Effector memory CD8-positive, alpha-beta T cell (primary cell): ENCODE measurements at regions not wholly inside any gene's neighbourhood (a gene's known extent, or its start where the extent isn't known, plus 50 kb on each side); places are given as distances from the start of the nearest gene placed in this dataset.

Source experiments
- ATAC-seq: fragments of 150-1000 bp; cut with Tn5 transposase; replicated peaks from 2 replicates; pipeline ENCODE4 v1.10.0; 2021; ENCODE audit warnings: mild to moderate bottlenecking, moderate library complexity
- DNase-seq, 3 experiments: peaks; one replicate each; pipeline ENCODE4 v3.0.0; 2021
- H3K27ac Mint-ChIP-seq, 2 donors: one replicate each; pipeline ENCODE4 v1.8.0; 2022; ENCODE audit warnings: mild to moderate bottlenecking in 2 of 2, mixed read lengths in 2 of 2, moderate library complexity in 2 of 2
- H3K27me3 Mint-ChIP-seq, 2 donors: one replicate each; pipeline ENCODE4 v1.8.0; 2022; ENCODE audit warnings: mixed read lengths in 2 of 2
- H3K36me3 Mint-ChIP-seq: one replicate; pipeline ENCODE4 v1.8.0; 2022; ENCODE audit warnings: mild to moderate bottlenecking, moderate library complexity, mixed read lengths; ENCODE audit not compliant: insufficient read depth
- H3K4me1 Mint-ChIP-seq, 2 donors: one replicate each; pipeline ENCODE4 v1.8.0; 2022; ENCODE audit warnings: low read depth in 2 of 2, mixed read lengths in 2 of 2
- H3K4me3 Mint-ChIP-seq, 2 donors: one replicate each; pipeline ENCODE4 v1.8.0; 2022; ENCODE audit warnings: mild to moderate bottlenecking in 2 of 2, mixed read lengths in 2 of 2, moderate library complexity in 2 of 2
- H3K9me3 Mint-ChIP-seq, 2 donors: one replicate each; pipeline ENCODE4 v1.8.0; 2022; ENCODE audit warnings: mixed read lengths in 2 of 2

DNA sequence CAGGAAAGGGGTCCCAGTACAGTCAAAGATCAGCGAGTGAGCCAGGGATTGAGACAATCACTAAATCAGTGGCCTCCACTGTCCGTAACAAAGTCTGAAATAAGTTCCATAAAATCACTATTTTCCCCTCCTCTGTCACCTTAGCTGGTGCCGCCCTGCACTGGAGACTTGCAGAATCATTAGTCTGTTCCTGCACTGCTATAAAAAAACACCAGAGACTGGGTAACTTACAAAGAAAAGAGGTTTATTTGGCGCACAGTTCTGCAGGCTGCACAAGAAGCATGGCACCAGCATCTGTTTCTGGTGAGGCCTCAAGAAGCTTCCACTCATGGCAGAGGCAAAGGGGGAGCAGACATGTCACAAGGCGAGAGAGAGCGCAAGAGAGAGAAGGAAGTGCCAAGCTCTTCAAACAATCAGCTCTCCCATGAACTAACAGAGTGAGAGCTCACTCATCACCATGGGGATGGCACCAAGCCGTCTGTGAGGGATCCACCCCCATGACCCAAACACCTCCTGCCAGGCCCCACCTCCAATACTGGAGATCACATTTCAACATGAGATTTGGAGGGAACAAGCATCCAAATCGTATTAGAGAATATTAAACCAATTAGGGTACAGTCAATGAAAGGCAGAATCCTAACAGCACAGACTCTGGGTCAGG lies 129.8 kb upstream of the TIAM1 start:
- no peak overlapping the region for H3K27ac Mint-ChIP-seq
- H3K27me3 Mint-ChIP-seq = no peaks in the 10 kb centered on the region
- no peaks in the 10 kb centered on the region for H3K4me1 Mint-ChIP-seq
- no peaks in the 10 kb centered on the region for H3K9me3 Mint-ChIP-seq
- no peaks in the 10 kb centered on the region for H3K36me3 Mint-ChIP-seq
- no peak overlapping the region for H3K4me3 Mint-ChIP-seq
- DNase-seq (no peak), ATAC-seq (no peak)

DNA sequence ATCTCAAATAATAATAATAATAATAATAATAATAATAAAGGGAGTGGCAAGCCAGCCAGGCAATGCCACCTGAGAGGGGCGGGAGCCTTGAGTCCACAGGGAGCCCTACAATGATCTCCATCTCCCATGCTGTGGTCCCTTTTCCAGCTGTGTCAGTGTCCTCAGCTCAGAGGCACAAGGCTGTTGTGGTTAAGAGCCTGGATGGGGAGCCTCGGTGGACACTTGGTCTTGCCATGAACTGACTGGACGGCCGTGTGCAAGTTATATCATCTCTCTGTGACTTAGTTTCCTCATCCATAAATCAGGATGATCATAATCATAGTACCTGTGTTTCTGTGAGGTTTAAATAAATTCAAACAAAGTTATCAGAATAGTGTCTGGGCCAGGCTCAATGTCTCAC lies 127.8 kb upstream of the TIAM1 start:
- Mint-ChIP-seq H3K27ac (no peak overlapping the region), H3K4me3 (no peak overlapping the region), H3K27me3 (no peaks in the 10 kb centered on the region), H3K36me3 (no peaks in the 10 kb centered on the region), H3K4me1 (no peaks in the 10 kb centered on the region), H3K9me3 (no peaks in the 10 kb centered on the region)
- ATAC-seq = no peak
- DNase-seq = no peak

DNA sequence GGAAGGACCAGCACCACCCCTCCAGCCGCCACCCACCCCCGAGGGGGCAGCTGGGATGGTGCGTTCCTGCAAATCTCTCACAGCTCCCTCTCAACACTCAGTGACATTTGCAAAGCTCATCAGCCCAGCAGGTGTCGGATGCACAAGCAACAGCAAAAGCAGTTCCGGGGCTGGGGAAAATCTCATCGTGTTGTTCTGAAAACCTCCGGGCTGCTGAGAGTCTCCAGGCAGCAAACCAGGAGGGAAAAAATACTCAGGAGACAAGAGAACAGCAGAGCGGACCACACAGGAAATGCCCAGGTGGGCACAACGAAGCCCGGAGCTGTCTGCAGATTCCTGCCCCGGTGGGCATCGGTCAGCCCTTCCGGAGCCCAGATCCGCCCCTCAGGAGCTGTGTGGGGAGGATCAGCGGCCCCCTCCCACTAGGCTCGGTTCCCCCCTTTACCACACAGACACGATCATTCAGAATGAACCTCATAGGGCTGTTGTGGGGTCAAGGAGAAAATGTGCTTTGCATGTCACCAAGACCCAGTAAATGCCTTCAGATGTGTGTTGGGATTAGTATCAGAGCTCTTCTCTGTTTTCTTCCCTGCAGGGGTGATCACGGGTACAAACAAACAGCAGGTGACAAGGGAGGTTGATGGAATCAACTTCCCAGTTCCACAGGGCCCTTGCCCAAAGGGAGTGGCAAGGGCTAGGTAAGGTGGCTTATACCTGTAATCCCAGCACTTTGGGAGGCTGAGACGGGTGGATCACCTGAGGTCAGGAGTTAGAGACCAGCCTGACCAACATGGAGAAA lies 127.0 kb upstream of the TIAM1 start:
- Mint-ChIP-seq H3K4me1 (no peaks in the 10 kb centered on the region), H3K36me3 (no peaks in the 10 kb centered on the region), H3K4me3 (no peak overlapping the region), H3K9me3 (no peaks in the 10 kb centered on the region), H3K27me3 (no peaks in the 10 kb centered on the region), H3K27ac (no peak overlapping the region)
- DNase-seq (no peak), ATAC-seq (no peak)

DNA sequence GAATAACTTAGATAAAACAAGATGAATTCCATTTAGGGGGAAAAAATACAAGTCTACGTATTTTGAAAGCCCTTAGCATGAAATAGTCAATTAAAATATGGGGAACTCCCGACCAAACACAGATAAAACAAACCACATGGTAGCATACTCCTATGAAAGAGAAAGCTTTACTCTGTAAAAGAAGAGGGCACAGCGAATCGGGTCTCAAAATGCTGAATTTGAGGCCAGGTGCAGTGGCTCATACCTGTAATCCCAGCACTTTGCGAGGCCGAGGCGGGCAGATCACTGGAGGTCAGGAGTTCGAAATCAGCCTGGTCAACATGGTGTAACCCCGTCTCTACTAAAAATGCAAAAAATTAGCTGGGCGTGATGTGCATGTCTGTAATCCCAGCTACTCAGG lies 116.9 kb upstream of the TIAM1 start:
- ATAC-seq = no peak
- Mint-ChIP-seq H3K9me3 (no peaks in the 10 kb centered on the region), H3K4me3 (no peak overlapping the region), H3K27me3 (no peaks in the 10 kb centered on the region), H3K36me3 (no peaks in the 10 kb centered on the region), H3K4me1 (peaks cover 0 to 5% of the 10 kb centered on the region in 2 donors), H3K27ac (no peak overlapping the region)
- DNase-seq = no peak

DNA sequence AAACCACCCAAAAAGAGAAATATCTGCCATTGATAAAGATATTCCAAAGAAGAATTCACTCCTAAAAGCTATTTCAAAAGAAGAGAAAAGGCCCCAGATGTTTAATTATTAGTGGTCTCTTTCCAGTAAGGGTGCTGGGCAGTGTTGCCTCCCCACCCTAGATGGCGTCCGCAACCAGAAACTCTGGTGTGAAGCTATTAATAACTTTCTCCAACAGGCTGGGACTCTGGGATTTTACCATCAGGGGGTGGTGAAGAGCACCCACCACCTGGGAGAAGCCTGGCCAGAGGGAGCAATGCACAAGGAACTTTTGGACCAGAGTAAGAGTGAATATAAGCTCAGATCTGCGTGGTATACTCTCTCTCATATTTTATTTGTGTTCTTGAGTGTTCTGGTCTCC lies 115.4 kb upstream of the TIAM1 start:
- Mint-ChIP-seq H3K4me1 (peaks cover 0 to 5% of the 10 kb centered on the region in 2 donors), H3K27me3 (no peaks in the 10 kb centered on the region), H3K36me3 (no peaks in the 10 kb centered on the region), H3K9me3 (no peaks in the 10 kb centered on the region), H3K27ac (no peak overlapping the region), H3K4me3 (no peak overlapping the region)
- no peak for DNase-seq
- ATAC-seq = no peak

DNA sequence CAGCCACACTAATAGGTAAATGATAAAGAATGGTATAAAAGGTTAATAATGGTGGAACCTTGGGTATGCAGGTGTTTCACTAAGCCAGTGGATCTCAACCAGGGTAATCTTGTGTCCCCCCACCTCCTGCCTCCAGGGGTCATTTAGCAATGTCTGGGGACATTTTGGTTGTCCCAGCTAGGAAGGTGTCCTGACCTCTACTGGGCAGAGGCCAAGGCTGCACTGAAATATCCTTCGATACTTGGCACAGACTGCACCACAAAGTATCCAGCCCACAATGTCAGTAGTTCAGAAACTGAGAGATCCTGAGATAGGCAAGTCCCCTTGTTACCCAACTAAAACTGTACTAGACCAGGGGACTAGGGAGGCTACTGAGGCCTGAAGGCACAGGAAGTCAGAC lies 113.6 kb upstream of the TIAM1 start:
- no peak for DNase-seq
- no peaks in the 10 kb centered on the region for H3K36me3 Mint-ChIP-seq
- H3K27ac Mint-ChIP-seq = no peak overlapping the region
- ATAC-seq = no peak
- H3K27me3 Mint-ChIP-seq = no peaks in the 10 kb centered on the region
- peaks cover 0 to 5% of the 10 kb centered on the region in 2 donors for H3K4me1 Mint-ChIP-seq
- H3K4me3 Mint-ChIP-seq = no peak overlapping the region
- no peaks in the 10 kb centered on the region for H3K9me3 Mint-ChIP-seq

DNA sequence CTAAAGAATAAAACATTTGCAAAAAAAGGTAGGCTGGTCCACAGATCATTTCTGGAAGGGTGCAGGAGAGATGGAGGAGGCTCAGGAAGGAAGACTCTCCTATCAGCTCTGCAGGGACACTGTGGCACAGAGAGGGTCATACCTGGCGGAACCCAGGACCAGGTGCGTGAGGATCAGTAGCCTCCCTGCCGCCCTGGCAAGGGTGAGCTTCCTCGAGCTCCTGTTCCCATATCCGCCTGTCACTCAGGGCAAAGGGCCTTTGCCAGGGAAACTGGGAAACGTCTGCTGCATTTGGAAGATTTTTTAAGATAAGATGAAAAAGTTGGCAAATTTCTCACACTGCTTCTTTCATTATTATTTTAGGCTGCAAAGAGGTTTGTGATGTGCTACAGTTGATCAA lies 112.1 kb upstream of the TIAM1 start:
- H3K4me1 Mint-ChIP-seq = peaks cover 0 to 5% of the 10 kb centered on the region in 2 donors

DNA sequence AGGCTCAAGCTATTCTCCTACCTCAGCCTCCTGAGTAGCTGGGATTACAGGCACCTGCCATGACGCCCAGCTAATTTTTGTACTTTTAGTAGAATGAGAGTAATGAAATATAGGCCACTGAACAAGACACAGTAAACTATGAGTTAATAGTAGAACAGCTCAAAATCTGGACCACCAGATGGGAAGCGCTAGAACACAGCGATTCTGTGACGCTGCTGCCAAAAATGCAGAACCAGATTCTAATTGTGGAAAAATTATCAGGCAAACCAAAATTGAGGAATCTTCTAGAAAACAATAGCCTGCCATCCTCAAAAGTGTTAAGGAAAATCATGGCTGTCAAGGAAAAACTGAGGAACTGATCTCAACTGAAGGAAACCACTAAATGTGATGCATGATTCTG lies 111.4 kb upstream of the TIAM1 start:
- Mint-ChIP-seq H3K9me3 (no peaks in the 10 kb centered on the region), H3K27ac (no peak overlapping the region), H3K36me3 (no peaks in the 10 kb centered on the region), H3K27me3 (no peaks in the 10 kb centered on the region), H3K4me3 (no peak overlapping the region), H3K4me1 (peaks cover 0 to 4% of the 10 kb centered on the region in 2 donors)
- ATAC-seq (no peak), DNase-seq (no peak)

More for the DNA sequence above, 112.1 kb upstream of the TIAM1 start:
- Mint-ChIP-seq H3K36me3 (no peaks in the 10 kb centered on the region), H3K27ac (no peak overlapping the region), H3K4me3 (no peak overlapping the region), H3K9me3 (no peaks in the 10 kb centered on the region), H3K27me3 (no peaks in the 10 kb centered on the region)
- ATAC-seq (no peak), DNase-seq (no peak)

DNA sequence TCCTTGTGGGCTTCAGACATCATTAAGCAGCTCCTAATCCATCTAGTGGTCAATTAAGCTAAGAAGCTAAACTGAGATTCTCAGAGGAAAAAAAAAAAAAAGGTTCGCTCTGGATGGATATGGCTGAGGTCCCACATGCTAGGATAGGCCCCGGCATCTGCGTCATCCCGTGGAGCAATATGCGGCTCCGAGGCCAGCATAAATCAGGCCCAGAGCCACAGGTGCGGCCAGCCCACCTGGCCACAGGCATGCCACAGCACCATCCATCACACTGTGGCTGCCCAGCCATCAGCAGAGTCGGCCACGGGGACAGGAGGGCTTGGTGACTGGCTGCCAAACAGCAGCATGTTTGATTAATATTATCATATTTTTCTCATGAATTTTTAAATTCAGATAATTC lies 106.9 kb upstream of the TIAM1 start:
- Mint-ChIP-seq H3K27me3 (no peaks in the 10 kb centered on the region), H3K27ac (no peak overlapping the region), H3K36me3 (no peaks in the 10 kb centered on the region), H3K9me3 (no peaks in the 10 kb centered on the region), H3K4me1 (peaks cover 5 to 12% of the 10 kb centered on the region in 2 donors), H3K4me3 (no peak overlapping the region)
- ATAC-seq (no peak), DNase-seq (no peak)

DNA sequence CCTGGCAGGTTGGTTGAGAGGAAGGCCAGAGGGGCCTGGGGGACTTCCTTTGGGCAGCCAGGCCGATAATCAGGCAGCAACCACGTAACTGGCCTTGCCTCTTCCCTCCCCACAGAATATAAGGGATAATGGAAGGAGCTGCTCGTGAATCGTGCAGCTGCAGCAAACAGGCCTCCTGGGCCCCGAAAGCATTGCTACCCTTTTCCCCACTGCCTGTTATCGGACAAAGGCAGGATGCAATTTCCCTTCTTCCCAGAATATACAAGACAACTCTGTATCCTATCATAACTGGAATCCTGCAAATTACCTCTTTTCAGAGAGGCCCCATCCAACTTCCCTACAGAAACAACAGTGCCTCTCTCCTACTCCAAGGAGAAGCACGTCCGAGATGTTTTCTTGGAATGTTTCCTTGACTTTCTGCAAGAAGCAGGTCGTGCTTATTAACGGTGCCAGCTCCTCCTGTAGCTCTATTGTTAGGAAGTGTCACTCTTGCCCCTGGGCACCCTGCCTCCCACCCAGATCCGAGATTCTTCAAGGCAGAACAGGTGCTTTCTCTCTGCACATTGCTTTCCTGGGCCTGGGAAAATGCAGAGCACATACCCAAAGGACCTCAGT lies 106.0 kb upstream of the TIAM1 start:
- H3K4me3 Mint-ChIP-seq = no peak overlapping the region
- ATAC-seq = no peak
- H3K27me3 Mint-ChIP-seq = no peaks in the 10 kb centered on the region
- H3K4me1 Mint-ChIP-seq = peaks cover 9 to 18% of the 10 kb centered on the region in 2 donors
- H3K36me3 Mint-ChIP-seq = no peaks in the 10 kb centered on the region
- DNase-seq = no peak
- no peak overlapping the region for H3K27ac Mint-ChIP-seq
- H3K9me3 Mint-ChIP-seq = no peaks in the 10 kb centered on the region

DNA sequence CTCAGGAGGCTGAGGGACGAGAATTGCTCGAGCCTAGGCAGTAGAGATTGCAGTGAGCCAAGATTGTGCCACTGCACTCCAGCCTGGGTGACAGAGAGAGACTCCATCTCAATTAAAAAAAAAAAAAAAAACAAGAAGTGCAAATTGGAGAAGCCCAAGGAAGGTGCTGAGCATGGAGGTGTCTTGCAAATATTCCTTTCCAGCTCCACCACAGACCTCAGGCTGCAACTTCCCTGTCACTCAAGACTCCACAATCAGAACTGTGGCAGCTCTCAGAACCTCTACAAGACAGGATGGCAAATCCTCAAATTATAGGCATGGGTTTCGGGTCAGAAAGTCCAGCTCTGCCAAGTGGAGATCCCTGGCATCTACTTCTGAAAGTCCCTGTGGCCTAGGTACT lies 104.4 kb upstream of the TIAM1 start:
- Mint-ChIP-seq H3K27me3 (no peaks in the 10 kb centered on the region), H3K4me1 (peaks cover 16 to 29% of the 10 kb centered on the region in 2 donors), H3K9me3 (no peaks in the 10 kb centered on the region), H3K36me3 (no peaks in the 10 kb centered on the region), H3K4me3 (no peak overlapping the region), H3K27ac (no peak overlapping the region)
- DNase-seq (no peak), ATAC-seq (no peak)

DNA sequence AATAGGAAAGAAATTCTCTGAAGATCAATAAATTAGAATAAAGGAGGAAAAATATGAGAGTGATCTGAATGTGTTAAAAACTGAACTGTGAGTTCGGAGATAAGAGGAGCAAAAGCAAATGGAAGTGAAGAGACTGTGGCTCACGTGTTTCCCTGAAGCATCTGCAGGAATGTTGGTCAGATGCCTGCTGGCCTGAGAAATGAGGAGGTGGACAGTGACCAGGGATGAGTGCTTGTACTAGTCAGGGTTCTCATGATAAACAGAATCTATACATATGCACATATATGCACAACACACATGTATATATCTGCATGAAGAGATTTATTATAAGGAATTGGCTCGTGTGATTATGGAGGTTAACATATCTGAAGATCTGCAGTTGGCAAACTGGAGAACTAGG lies 103.4 kb upstream of the TIAM1 start:
- H3K27ac Mint-ChIP-seq = peak overlapping the region in 1 of 2 donors; percentile 35
- peaks cover 25 to 33% of the 10 kb centered on the region in 2 donors for H3K4me1 Mint-ChIP-seq
- no peaks in the 10 kb centered on the region for H3K27me3 Mint-ChIP-seq
- H3K36me3 Mint-ChIP-seq = no peaks in the 10 kb centered on the region
- no peak for ATAC-seq
- no peaks in the 10 kb centered on the region for H3K9me3 Mint-ChIP-seq
- no peak overlapping the region for H3K4me3 Mint-ChIP-seq
- no peak for DNase-seq

DNA sequence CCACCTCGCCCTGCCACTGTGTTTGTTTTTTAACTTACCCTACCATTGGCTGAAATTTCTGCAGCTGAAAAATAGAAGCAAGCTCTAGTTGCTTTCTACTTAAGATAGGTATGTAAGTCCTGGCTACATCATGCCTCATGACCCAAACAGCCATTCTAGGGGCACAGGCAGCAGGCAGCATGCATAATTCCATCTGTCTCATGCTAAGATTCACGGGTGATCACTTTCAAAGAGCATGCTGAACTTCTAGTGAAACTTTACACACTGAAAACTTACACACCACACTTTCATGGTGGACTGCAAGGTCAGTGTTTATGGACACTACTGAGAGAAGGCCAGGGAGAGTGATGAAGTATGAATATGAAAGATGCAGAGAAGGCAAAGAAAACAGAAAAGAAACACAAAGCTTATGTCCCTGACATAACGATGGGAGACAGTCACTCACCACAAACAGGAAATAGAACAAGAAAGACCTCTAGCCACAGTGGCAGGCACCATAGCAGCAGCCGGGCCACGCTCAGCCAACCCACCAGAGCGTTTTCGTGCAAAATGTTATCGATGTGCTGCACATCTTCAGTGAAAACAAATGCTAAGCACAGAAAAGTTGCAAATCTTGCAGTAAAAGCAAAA lies 102.3 kb upstream of the TIAM1 start:
- H3K9me3 Mint-ChIP-seq = peaks cover 0 to 1% of the 10 kb centered on the region in 2 donors
- DNase-seq = peak; percentile 11 to 23 (median 12)
- H3K36me3 Mint-ChIP-seq = no peaks in the 10 kb centered on the region
- peak overlapping the region; percentile 3 to 8 for H3K4me3 Mint-ChIP-seq
- peak overlapping the region in 1 of 2 donors; percentile 35 for H3K27ac Mint-ChIP-seq
- ATAC-seq = peak; percentile 97
- peaks cover 25 to 34% of the 10 kb centered on the region in 2 donors for H3K4me1 Mint-ChIP-seq
- H3K27me3 Mint-ChIP-seq = no peaks in the 10 kb centered on the region
